Activated T-cell treated with anti-CD3 and anti-CD28 coated beads for 1 hour (primary cell): ENCODE measurements at regions not wholly inside any gene's neighbourhood (a gene's known extent, or its start where the extent isn't known, plus 50 kb on each side); places are given as distances from the start of the nearest gene placed in this dataset.

Experiments
- DNase-seq: peaks from one replicate; pipeline ENCODE4 v3.0.0-alpha.2; 2020; ENCODE audit warnings: low read depth

DNA sequence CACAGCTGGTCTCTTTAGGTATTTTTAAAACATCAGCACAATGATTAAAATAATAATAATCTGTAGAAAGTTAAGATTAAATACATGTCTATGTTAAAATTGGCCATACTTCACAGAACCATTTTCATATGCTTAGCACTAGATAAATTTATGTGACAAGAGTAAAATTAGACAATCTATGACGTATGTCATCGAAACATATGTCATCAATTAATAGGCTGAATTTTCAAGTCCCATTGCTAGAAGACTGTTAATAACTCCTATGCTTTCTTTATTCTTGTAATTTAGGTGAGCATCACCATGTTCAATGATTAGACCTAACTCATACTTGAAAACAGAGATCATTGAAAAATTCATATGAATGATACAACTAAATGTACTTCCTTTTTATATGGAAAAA lies 593.3 kb upstream of the KCNMB2 start:
- no peak for DNase-seq

GRCh38 chr3:177944228-177944661 lies 592.0 kb upstream of the KCNMB2 start:
- no peak for DNase-seq

DNA sequence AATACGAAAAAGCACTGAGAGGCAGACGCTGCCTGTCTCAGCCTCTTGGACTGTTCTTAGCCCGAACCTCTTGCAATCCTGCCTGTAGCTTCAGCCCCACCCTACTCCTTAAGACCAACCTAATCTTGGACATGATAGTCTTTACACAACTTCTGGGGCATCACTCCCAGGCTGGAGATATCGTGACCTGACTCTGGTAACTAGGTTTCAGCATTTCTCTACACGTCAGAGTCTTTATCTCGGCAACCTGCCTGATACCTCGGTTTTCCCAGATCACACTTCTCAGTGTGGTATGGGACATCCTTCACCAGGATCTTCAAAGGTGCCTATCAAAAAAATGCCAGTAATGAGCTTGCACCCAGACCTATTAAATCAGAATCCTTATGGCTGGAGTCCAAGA lies 590.2 kb upstream of the KCNMB2 start:
- no peak for DNase-seq

- DNase-seq: no peak
Observed at GRCh38 chr3:177946497-177946896, 589.7 kb upstream of the KCNMB2 start.

DNA sequence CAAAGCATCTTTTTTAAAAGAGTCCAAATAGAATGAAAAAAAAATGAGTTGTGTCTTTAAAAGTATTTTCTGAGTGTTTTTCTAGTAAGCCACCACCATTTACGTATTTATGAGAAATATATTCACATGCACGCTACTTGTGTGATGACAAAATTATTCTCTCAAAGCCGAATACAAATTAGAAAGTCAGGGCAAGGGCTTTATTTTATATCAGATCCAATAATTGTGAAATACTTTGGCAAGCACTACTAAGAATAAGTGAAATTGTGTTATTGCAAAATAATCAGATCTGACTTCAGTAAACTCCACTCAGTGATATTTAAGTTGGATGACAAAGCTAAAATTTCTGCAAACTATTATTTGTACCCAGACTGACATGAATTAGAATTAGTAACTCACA lies 589.3 kb upstream of the KCNMB2 start:
- DNase-seq: no peak

DNA sequence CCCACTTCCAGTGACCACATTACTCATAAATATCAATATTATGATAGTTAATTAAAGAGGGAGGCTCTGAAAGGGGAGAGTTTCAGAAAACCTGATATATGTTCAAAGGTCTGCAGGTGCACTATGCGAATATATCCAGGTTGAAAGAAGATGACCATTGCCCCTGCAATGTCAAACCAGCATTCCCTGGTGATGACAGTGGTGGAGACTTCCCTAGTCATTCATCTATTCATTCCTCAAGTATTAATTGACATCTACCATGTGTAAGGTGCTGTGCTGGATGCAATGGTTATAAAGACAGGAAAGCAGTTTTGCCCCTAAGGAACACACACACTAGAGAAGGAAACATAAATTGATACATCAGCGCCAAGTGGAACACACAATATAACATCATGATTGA lies 588.3 kb upstream of the KCNMB2 start:
- no peak for DNase-seq

GRCh38 chr3:177948716-177949425 lies 587.4 kb upstream of the KCNMB2 start:
- DNase-seq: no peak

- DNase-seq: no peak
Observed at GRCh38 chr3:177959188-177959587, 577.0 kb upstream of the KCNMB2 start.

DNA sequence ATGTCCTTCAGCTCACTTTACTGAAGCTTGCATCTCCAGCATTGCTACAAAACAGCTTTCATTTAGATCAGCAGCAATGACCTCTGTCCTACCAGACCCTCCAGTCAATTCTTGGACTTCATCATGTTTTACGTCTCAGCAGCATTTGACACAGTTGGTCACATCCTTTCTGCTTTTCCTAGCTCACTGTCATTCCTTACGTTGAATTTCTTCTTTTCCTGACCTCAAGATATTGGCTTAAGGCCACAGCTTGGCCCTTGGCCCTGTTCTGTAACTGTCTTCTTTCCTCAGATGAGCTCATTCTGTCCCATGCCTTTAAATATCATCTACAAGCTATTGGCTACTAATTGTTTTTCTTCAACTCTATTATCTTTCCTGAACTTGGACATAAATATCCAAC lies 576.2 kb upstream of the KCNMB2 start:
- DNase-seq: no peak

DNA sequence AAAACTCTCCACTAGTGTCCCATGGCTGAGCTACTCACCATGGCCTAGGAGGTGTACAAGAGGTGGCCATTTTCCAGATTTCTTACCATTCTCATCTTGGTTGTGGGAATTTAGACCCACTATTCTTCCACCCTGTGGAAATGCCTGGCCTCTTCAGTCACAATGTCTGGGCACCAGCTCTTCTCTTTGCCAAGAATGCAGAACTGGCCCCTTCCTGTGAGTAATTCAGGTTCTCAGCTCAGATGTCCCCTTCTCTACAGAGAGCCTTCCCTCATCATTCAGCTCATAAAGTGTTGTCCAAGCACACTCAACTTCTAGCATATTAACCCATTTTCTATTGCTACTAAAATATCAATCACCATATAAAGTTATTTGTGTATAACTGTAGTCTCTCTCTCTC lies 575.5 kb upstream of the KCNMB2 start:
- DNase-seq: no peak

DNA sequence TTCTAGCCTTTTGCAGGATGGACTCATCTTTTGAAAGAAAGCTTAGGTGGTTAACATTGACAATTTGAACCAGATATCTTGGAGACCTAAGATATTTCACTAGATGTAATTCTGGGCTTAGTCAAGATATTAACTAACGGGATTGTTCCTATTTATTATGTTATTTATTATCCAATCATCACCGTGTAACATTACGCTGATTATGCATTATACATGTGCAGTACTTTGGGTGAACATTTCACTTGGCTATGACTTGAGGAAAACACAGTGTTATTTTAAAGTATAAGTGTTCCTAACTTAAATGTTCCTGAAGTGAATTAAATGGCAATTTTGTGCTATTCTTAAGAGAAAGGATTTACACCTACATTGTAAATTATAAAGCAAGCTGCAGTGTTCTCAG lies 574.5 kb upstream of the KCNMB2 start:
- DNase-seq: no peak

DNA sequence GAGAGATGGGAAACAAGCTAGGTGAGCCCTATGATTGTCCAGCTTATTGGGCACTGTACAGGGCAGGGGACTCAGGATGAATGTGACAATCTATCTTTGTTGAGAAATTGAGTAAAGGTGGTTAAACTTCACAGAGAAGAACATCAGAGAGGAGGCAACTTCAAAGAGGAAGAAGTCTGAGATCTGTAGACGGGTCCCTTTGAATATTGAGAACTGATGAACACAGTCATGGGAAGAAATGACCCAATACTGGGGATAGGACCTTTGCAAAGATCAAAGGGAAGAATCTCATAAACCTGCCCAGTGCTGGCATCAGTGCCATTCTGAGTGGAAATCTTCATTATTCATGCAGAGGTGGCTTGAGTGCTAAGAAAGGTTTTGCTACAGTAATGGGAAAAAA lies 569.7 kb upstream of the KCNMB2 start:
- DNase-seq: no peak

GRCh38 chr3:177968891-177969290 lies 567.3 kb upstream of the KCNMB2 start:
- DNase-seq: no peak

GRCh38 chr3:177973241-177973840 lies 562.9 kb upstream of the KCNMB2 start:
- DNase-seq: no peak

DNA sequence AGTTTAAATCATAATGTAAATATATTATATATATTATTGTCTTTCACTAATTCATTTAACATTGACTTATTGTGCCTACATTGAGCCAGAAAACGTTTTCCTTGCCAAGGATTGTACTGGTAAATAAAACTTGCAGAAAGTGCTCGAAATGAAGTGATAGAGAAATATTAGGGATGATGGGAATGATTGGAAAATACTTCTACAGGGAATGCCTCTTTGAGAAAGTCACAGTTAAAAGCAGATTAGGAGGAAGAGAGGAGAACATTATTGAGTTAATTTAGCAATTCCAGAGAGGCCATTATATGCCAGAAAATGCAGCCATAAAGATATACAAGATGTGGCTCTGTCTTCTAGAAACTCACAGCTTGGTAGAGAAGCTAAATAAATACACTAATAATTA lies 560.0 kb upstream of the KCNMB2 start:
- DNase-seq: no peak

DNA sequence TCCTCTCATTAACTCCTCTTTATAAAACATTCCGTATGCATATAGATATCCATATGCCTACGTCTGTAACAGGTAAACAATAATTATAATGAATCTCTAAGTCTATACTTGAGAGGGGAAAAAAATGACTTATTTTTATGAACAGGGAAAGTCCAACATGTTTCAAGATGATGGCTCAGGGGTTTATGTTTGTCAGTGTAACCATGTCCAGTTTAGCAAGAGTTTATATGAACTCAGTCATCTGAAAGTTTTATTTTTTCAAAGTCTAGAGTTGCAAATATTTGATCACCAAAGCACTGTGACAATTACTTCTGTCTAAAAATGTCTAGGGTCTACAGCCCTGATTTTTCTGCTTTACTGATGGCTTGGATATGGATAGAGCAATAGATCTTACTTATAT lies 559.4 kb upstream of the KCNMB2 start:
- no peak for DNase-seq

DNA sequence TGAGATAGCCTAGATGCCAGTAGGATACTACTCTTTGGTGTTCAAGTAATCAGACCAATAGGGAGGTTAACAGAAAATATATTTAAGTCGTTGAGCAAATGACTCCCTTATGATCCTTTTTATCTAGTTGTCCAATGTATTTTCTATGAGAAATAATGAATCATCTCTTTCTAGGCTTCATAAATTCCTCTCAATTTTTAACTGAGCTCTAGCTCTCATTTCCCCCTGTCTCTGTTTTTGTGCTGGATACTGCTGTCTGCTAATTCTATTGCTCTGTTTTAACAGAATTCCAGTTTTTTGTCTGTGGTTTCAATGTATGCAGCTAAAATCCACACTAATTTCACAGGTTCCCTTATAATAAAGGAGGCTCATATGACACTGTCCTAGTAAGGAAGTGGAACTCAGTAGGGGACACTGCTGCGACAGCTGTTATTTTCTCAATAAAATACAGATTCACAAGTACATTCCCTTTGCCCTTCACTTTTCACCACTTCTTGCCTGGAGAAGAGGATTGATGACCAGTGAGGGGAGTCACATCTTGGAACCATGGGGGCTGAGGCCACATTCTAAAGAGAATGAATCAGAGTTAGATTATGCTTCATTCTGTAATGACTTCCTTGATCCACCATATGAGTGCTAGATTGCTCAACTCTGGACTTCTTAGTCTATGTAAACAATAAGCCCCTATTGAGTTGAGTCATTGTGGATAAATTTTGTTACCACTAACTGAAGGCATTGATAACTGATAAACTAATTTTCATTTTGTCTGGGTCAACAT lies 558.7 kb upstream of the KCNMB2 start:
- no peak for DNase-seq

DNA sequence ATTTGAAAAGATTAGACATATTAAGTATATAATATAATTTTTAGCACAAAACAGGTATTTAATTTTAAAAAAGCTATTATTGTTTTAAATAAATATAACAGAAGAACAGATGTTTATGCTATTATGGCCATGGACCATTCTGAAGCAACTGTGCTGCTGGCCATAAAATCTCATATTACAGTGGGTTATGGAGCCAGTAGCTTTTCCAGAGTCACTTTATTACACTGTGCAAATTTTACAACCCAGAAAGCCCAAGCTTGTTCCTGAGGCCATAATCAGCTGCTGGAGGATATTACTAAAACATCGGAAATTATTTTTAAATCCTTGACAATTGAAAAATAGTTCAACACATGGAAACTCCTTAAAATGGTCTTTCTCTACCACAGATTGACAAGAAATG lies 557.3 kb upstream of the KCNMB2 start:
- DNase-seq: no peak

- no peak for DNase-seq
Observed at GRCh38 chr3:177979703-177980102, 556.5 kb upstream of the KCNMB2 start.

- DNase-seq: no peak
Observed at GRCh38 chr3:177981576-177981975, 554.7 kb upstream of the KCNMB2 start.

GRCh38 chr3:177982034-177982433 lies 554.2 kb upstream of the KCNMB2 start:
- no peak for DNase-seq

DNA sequence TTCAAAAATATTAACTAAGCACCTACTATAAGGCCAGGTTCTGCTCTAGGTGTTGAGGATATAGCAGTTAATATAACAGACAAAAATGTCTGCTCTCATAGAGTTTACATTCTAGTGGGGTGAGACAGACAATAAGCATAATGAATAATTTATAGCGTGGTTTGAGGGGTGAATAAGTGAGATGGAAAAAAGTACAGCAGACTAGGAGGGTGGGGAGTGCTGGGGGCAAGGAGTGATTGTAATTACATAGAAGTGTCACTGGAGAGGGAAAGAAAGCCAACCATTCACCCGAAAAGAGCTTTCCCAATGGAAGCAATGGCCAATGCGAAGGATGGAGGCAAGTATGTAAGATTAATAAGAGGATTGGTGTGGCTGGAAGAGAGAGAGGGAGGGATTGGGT lies 552.9 kb upstream of the KCNMB2 start:
- DNase-seq: no peak
